ENCODE measurements at regions not wholly inside any gene's neighbourhood (a gene's known extent, or its start where the extent isn't known, plus 50 kb on each side); places are given as distances from the start of the nearest gene placed in this dataset.

- H3K27ac Mint-ChIP-seq (ENCODE audit: unreplicated experiment): no peak overlapping the region
- intact Hi-C loops (cut with micrococcal nuclease; ENCODE audit: unreplicated experiment): loop anchor here (5.0 kb wide), 1 partner anchor 196 kb away; no protein-coding TSS in a partner anchor
- DNase-seq: no peak
- no peaks in the 10 kb centered on the region for H3K27me3 Mint-ChIP-seq (ENCODE audit: unreplicated experiment)
- peaks cover 7% of the 10 kb centered on the region for H3K4me1 Mint-ChIP-seq (ENCODE audit: low read depth, unreplicated experiment)
- no peaks in the 10 kb centered on the region for H3K9me3 Mint-ChIP-seq (ENCODE audit: low read depth, unreplicated experiment)
- no peak for TF ChIP-seq CTCF (IDR thresholded peaks at IDR 0.05; ENCODE audit: unreplicated experiment)
- no TSS peak for BruUV-seq (replicated peaks)
- CTCF ChIA-PET: no interaction called here
- H3K36me3 Mint-ChIP-seq (ENCODE audit: insufficient read depth, unreplicated experiment): no peaks in the 10 kb centered on the region
- no peak overlapping the region for H3K4me3 Mint-ChIP-seq (ENCODE audit: low read depth, unreplicated experiment)
Measured at GRCh38 chr5:145223582-145223981, 611.6 kb downstream of the PRELID2 start.

DNA sequence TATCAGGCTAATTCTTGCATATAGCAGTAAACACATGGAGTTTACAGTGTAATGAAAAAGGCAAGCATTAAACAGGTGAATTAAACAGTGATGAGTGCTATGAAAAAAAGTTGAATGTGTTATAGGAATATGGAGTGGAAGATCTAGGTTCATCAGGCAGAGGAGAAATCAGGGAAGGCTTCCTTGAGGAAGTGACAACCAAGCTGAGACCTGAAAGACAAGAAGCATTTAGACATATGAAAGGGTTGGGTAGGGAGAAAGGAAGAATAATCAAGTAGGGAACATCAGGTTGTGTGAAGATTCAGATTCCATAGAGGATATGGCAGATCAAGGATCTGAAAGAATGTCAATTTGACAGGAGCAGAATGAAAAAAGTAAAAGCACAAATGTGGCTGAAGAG lies 612.5 kb downstream of the PRELID2 start:
- Mint-ChIP-seq H3K4me3 (ENCODE audit: low read depth, unreplicated experiment) (no peak overlapping the region), H3K36me3 (ENCODE audit: insufficient read depth, unreplicated experiment) (no peaks in the 10 kb centered on the region), H3K27me3 (ENCODE audit: unreplicated experiment) (no peaks in the 10 kb centered on the region), H3K9me3 (ENCODE audit: low read depth, unreplicated experiment) (no peaks in the 10 kb centered on the region), H3K4me1 (ENCODE audit: low read depth, unreplicated experiment) (peaks cover 13% of the 10 kb centered on the region), H3K27ac (ENCODE audit: unreplicated experiment) (no peak overlapping the region)
- BruUV-seq (replicated peaks): no TSS peak
- CTCF ChIA-PET: no interaction called here
- no peak for DNase-seq
- no peak for TF ChIP-seq CTCF (IDR thresholded peaks at IDR 0.05; ENCODE audit: unreplicated experiment)
- intact Hi-C loops (cut with micrococcal nuclease; ENCODE audit: unreplicated experiment): loop anchor here (5.0 kb wide), 1 partner anchor 195 kb away; no protein-coding TSS in a partner anchor

DNA sequence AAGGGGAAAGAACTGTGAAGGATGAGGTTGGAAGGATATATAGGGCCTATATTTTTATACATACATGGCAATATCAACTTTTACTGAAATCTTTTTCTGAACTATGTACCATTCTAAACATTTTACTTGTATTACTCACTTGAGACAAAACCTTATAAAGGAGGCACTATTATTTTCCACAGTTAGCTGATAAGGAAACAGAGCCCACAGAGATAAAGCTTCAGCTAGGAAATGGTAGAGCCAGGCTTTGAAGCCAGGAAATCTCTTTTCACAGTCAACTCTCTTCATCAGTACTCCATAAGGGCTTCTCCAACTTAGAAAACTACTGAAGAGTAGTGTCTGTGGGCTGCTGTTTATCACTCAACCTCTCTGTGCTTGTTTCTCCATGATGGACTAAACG lies 613.7 kb downstream of the PRELID2 start:
- no TSS peak for BruUV-seq (replicated peaks)

DNA sequence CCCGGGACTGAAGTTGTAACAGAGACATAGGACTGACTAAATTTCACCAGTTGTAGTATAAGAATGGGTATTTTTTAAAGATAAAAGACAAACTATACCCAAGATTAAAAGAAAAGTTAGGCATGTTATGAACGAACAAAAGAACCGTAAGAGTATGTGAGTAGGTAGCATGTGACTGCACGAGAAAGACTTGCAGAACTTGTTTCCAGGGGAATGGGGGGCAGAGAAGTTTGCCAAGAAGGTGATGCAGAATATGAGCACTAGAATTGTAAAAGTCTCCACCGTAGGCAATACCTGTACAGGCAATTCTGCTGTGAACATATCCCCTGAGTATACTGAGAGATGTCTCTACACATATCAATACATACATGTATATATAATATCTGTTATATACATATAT lies 614.7 kb downstream of the PRELID2 start:
- peak; percentile 45 for DNase-seq
- Mint-ChIP-seq H3K4me3 (ENCODE audit: low read depth, unreplicated experiment) (no peak overlapping the region), H3K27ac (ENCODE audit: unreplicated experiment) (no peak overlapping the region), H3K27me3 (ENCODE audit: unreplicated experiment) (no peaks in the 10 kb centered on the region), H3K4me1 (ENCODE audit: low read depth, unreplicated experiment) (peaks cover 13% of the 10 kb centered on the region), H3K9me3 (ENCODE audit: low read depth, unreplicated experiment) (peaks cover 2% of the 10 kb centered on the region), H3K36me3 (ENCODE audit: insufficient read depth, unreplicated experiment) (no peaks in the 10 kb centered on the region)
- no TSS peak for BruUV-seq (replicated peaks)
- CTCF ChIA-PET: interaction anchor here (0.7 kb wide), 1 partner anchor 823 kb away, joined by 3 read pairs; no protein-coding TSS in a partner anchor
- TF ChIP-seq CTCF (IDR thresholded peaks at IDR 0.05; ENCODE audit: unreplicated experiment): no peak
- intact Hi-C loops (cut with micrococcal nuclease; ENCODE audit: unreplicated experiment): loop anchor here (5.0 kb wide), 1 partner anchor 193 kb away; no protein-coding TSS in a partner anchor

More for the DNA sequence above, 613.7 kb downstream of the PRELID2 start:
- DNase-seq: no peak
- CTCF ChIA-PET: no interaction called here
- no peak for TF ChIP-seq CTCF (IDR thresholded peaks at IDR 0.05; ENCODE audit: unreplicated experiment)
- H3K9me3 Mint-ChIP-seq (ENCODE audit: low read depth, unreplicated experiment): no peaks in the 10 kb centered on the region
- peaks cover 13% of the 10 kb centered on the region for H3K4me1 Mint-ChIP-seq (ENCODE audit: low read depth, unreplicated experiment)
- H3K4me3 Mint-ChIP-seq (ENCODE audit: low read depth, unreplicated experiment): no peak overlapping the region
- no peaks in the 10 kb centered on the region for H3K27me3 Mint-ChIP-seq (ENCODE audit: unreplicated experiment)
- intact Hi-C loops (cut with micrococcal nuclease; ENCODE audit: unreplicated experiment): loop anchor here (5.0 kb wide), 1 partner anchor 194 kb away; no protein-coding TSS in a partner anchor
- no peak overlapping the region for H3K27ac Mint-ChIP-seq (ENCODE audit: unreplicated experiment)
- H3K36me3 Mint-ChIP-seq (ENCODE audit: insufficient read depth, unreplicated experiment): no peaks in the 10 kb centered on the region
